ENCODE measurements at regions not wholly inside any gene's neighbourhood (a gene's known extent, or its start where the extent isn't known, plus 50 kb on each side); places are given as distances from the start of the nearest gene placed in this dataset.

- no peak for DNase-seq (ENCODE audit: low read depth, low spot score)
These were observed 233.6 kb downstream of the GLRX3 start for GRCh38 chr10:130369645-130370381.

DNA sequence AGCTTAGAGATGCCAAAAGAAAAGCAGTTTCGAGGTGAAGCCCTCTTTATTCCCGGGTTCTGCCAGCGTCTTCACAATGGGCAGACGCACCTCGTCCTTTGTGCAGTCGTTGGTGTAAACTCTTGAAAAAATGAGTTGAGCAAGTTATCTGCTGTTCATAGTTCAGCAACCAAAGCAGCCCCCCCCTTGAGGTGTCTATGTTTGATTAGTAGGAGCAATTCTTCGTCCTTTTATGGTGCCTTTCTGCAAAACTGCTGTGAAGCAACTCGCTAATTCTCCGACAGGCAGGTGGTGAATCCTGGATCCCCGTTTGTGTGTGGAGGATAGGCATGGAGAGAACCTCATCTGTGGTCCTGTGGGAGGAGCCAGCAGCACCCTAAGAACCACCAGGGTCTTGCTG lies 234.5 kb downstream of the GLRX3 start:
- no peak for DNase-seq (ENCODE audit: low read depth, low spot score)

GRCh38 chr10:130371156-130371555 lies 235.0 kb downstream of the GLRX3 start:
- DNase-seq (ENCODE audit: low read depth, low spot score): no peak

DNA sequence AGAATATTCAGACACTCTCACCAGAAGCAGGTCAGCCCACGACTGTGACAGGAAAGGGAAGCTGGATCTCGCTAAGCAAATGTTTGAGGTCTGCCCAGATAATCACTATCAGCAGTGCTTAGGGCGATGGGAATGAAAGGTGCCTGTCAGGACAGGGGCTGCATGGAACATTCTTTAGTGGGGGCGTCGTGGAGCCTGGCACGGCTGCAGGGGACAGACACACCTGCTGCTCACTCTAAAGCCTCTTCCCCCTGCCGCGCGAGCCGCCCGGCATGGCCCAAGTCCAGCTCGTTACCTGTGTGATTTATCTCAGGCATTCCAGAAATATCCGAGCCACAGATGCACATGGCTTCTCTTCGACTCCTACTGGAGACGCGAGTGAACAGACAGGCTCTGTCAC lies 235.5 kb downstream of the GLRX3 start:
- no peak for DNase-seq (ENCODE audit: low read depth, low spot score)

GRCh38 chr10:130372222-130372621 lies 236.0 kb downstream of the GLRX3 start:
- DNase-seq (ENCODE audit: low read depth, low spot score): no peak

- no peak for DNase-seq (ENCODE audit: low read depth, low spot score)
These were observed 236.7 kb downstream of the GLRX3 start for GRCh38 chr10:130372866-130373265.

- DNase-seq (ENCODE audit: low read depth, low spot score): no peak
These were observed 241.9 kb downstream of the GLRX3 start for GRCh38 chr10:130377986-130378540.

GRCh38 chr10:130378556-130379400 lies 242.6 kb downstream of the GLRX3 start:
- DNase-seq (ENCODE audit: low read depth, low spot score): no peak

- DNase-seq (ENCODE audit: low read depth, low spot score): no peak
These were observed 243.9 kb downstream of the GLRX3 start for GRCh38 chr10:130380056-130380455.

GRCh38 chr10:130382031-130382430 lies 245.8 kb downstream of the GLRX3 start:
- DNase-seq (ENCODE audit: low read depth, low spot score): no peak

DNA sequence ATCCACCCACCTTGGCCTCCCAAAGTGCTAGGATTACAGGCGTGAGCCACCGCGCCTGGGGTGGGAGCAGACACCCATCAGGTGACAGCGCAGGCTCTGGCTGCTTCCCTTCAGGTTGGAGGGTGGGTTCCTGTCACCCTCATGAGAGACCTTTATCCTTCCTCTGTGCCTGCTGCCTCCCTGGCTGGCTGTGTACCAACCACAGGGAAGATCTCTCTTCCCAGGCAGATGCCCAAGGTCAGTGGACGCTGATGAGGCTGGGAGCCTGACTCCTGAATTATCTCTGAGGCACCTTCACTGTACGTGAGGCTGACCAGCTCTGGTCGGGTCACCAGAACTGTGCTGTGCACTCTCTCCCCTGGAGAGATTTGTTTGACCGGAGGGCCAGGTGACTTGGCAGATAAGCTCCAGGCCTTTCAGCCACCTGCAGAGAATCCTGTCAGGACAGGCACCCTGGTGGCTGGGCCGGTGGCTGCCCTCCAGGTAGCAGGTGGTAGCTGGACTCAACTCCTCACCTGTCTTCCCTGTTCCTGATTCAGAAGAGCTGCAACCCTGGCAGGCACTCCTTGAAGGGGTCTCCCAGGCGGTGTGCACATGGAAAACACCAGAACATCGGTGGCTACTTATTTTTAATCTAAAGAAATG lies 251.9 kb downstream of the GLRX3 start:
- no peak for DNase-seq (ENCODE audit: low read depth, low spot score)

GRCh38 chr10:130388746-130389145 lies 252.6 kb downstream of the GLRX3 start:
- DNase-seq (ENCODE audit: low read depth, low spot score): no peak

DNA sequence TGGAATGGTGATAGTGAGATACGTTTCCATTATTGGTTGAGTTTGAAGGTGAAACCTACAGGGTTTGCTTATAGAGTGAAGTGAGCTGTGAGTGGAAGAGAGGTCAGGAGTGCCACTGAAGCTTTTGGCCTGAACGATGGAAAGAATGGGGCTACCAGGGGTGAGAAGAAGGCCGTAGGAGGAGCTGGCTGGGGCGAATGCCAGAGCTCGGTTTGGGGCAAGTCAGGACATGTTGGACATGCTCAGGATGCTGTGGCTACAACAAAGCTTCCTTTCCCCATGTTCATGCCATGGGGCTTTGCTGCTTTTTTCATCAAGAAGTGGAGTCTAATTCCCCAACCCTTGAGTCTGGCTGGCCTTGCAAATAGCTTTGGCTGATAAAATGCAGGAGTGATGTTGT lies 253.7 kb downstream of the GLRX3 start:
- no peak for DNase-seq (ENCODE audit: low read depth, low spot score)

DNA sequence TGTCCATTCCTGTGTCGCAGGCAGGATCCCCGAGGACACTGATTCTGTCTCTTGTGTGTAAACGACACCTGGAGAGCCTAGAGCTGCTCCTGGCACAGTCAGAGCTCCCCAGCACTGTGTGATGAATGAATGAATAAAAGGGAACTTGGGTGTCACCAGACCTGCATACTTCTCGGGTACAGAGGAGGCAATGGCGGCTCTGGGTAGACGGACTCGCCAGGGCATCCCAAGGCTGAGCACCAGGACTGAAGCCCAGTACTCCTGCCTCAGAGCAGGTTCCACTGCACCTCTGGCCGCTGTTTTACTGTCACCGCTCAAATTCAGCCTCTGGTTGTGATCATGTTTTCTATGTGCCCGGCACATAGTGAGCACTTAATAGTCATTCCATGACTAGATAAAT lies 255.8 kb downstream of the GLRX3 start:
- no peak for DNase-seq (ENCODE audit: low read depth, low spot score)

DNA sequence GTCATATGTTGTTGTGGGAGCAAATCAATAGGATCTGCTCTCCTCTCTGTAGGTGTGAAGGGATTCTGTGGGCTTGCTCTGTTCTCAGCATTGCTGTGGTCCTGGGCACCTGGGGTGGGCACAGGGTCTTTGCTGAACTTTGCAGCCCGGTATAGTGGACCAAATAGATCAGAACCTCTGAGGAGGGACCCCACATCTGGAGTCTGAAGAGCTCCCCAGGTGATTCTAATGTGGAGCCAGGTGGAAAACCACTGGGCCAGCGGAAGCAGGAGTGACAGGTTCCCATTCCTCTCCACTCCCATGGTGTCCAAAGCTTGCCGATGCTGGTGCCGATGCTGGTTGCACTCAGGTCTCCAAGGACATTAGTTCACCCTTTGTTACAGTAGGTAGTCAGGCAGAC lies 257.2 kb downstream of the GLRX3 start:
- no peak for DNase-seq (ENCODE audit: low read depth, low spot score)

DNA sequence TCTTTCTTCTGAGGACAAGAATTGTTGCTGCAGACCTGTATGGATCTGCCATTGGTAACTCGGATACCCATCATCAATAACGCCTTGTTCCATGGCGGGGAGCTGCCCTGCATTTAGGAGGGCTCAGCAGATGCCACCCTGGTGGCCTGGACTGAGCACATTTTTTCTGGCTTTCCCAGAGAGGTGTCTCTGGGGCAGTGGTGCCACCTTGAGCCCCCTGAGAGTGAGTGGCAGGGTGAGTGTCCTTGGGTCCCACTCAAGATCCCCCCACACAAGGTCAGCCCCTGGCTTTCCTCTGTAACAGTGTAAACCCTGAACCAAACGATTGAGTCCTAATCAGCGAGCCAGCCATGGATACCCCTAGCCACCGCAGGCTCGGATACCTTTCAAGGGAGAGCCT lies 258.6 kb downstream of the GLRX3 start:
- DNase-seq (ENCODE audit: low read depth, low spot score): no peak

DNA sequence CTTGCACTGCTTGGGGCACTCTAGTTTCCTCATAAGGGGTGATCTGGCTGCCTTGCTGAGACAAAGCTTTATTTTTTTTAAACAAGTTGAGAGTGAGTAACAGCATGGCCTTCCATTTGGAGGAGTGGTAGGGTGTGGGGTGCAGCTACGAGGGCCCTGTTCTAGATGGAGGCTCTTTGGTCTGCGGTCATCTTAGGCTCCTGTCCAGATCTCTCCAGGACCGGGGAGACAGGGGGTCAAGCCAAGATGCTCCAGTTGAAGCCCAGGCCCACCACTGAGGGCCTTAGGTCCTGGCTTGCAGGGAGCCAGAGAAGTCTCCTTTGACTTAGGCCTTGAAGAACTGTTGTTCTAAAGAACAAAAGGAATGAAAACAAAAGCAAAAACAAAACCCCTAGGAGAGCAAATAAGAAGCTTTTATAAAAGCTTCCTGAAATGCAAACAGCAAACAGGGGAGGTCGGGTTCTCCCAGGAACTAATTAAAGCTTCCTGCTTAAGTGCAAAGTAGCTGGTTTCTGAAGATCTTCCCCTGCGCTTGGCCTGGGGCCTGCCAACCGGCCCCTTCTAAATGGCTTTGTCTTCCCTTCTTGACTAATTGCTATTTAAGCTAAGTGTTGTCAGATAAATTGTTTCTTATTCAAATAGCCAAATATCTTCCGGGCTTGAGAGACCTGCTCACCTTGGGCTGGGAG lies 259.2 kb downstream of the GLRX3 start:
- DNase-seq (ENCODE audit: low read depth, low spot score): no peak

DNA sequence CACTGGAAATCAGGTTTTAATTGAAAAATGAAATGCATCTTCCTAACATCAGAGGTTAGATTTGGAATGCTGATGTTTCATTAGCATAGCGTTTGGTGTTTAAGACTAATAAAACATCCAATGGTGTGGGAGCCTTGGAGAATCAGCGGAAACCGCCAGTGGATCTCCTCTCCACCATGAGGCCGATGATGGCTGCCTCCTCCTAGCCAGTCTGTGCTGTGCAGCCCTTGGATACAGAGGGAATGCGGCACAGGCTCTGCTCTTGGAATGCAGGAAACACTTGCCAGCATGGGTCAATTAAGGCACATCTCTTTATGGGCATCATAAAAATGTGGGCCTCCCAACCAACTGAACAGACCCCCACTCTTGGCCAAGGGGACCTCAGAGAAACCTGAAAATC lies 259.9 kb downstream of the GLRX3 start:
- no peak for DNase-seq (ENCODE audit: low read depth, low spot score)

- no peak for DNase-seq (ENCODE audit: low read depth, low spot score)
These were observed 262.2 kb downstream of the GLRX3 start for GRCh38 chr10:130398090-130398994.

- DNase-seq (ENCODE audit: low read depth, low spot score): no peak
These were observed 263.3 kb downstream of the GLRX3 start for GRCh38 chr10:130399425-130399950.
